CD4-positive, alpha-beta T cell treated with Interleukin-6 at 100 ng/mL for 8 hours (primary cell): ENCODE measurements at regions not wholly inside any gene's neighbourhood (a gene's known extent, or its start where the extent isn't known, plus 50 kb on each side); places are given as distances from the start of the nearest gene placed in this dataset.
"Not testable (repeated sequence)": the region's sequence is repeated elsewhere in the genome, so short reads cannot be mapped to it uniquely, and the experiment has no call there.

Source experiments
- DNase-seq: peaks from one replicate; pipeline ENCODE4 v3.0.0-alpha.2; 2020; ENCODE audit warnings: mixed read lengths, low spot score

DNA sequence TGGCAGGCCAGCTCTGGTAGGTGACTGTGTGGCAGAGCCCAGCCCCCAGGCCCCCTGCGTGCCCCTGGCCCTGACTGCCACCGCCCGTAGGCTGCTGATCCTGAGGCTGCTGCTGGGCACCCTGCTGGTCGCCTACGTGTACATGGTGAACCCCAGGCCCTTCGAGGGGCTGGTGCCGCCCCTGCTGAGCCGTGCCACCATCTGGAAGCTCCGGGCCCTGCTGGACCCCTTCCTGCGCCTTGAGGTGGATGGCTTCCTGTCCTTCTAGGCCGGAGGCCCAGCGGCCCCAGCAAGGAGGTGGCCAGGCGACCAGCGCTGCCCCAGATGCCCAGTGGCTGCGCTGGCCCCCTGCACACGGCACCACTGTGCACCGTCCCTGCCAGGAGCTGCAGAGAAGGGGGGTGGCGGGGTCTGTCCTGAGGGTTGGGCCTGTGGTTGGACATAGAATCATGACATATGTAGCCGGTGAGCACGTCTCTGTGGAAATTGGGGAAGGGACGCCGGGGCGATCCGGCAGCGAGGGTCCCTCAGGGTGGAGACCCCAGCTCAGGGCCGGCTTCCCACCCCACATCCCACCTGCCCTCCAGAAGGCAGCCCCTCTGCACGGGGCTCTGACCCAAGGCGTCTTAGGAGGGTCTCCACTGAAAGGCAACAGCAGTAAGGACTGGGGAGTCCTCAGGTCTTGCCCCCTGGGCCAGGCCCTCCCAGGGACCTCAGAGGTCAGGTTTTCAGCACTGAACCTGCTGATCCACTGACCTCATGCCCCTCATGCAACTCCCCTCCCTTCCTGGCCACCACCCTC, 185.4 kb downstream of the IGLL1 start:
- DNase-seq = no peak

- no peak for DNase-seq
These were observed 186.3 kb downstream of the IGLL1 start for GRCh38 chr22:23393721-23394320.

DNA sequence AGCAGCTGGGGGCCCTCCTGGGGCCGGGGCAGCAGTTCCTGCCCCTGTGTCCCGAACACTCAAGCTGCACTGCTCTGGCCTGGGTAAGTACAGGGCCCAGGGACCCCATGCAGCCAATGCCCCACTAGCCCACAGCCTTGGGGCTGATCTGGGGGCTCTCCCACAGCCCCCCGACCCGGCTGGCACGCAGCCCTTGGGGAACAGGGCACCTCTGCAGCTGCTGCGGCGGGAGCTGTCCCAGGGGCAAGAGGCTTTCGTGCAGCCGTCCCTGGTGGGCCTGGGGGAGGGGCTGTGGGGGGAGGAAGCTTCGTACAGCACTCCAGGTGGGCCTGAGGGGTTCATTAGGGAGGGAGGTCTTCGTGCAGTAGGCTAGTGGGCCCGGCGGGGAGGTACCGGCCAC, 186.9 kb downstream of the IGLL1 start:
- not testable (repeated sequence) for DNase-seq

GRCh38 chr22:23392420-23393121, 187.5 kb downstream of the IGLL1 start:
- DNase-seq = no peak

DNA sequence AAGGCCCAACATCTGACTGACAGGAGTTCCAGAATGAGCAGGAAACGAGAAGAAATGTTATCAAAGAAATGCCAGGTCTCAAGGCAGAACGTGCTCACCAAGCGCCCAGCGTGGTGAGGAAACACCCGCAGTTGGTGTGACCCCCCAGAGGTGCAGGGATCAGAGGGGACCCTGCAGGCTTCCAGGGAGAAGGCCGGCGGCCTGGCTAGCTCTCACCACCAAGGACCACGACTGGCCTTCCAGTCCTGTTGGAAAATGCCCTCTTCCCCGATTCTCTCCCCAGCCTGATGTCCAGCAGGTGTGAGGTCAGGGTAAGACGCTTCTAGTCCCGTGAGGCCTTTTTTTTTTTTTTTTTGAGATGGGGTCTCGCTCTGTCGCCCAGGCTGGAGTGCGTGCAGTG, 189.1 kb downstream of the IGLL1 start:
- no peak for DNase-seq

DNA sequence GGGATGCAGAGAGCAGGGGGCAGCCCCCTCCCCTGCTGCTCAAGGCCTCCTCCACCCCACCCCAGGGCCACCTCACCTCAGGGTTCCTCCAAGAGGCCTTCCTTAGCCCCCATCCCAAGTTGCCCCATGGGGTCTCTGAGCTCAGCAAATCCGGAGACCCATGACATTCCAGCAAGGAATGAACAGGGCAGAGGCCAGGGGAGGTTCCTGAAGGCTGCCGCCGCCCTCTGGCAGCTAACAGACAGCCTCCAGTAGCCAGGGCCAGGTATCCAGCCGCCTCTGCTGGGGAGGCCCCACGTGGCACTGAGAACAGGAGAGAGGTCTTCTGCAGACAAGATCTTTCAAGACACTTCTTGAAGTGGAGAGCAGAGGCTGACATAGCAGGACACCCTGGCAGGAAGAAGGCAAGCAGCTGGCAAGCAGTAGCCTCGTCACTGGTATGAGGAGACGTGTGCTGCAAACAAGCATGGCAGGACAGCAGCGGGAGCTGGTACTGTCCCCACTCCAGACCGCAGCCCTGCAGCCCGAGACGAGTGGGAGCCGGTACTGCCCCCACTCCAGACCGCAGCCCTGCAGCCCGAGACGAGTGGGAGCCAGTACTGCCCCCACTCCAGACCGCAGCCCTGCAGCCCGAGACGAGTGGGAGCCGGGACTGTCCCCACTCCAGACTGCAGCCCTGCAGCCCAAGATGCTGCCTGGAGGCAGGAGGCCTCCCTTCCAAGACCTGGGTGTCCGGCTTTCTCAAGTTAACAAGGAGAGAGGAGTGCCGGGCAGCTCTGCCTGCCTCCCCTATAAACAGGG, 190.6 kb downstream of the IGLL1 start:
- DNase-seq = no peak

- no peak for DNase-seq
These were observed 191.6 kb downstream of the IGLL1 start for GRCh38 chr22:23388517-23388890.

- no peak for DNase-seq
These were observed 192.1 kb downstream of the IGLL1 start for GRCh38 chr22:23387827-23388516.

DNA sequence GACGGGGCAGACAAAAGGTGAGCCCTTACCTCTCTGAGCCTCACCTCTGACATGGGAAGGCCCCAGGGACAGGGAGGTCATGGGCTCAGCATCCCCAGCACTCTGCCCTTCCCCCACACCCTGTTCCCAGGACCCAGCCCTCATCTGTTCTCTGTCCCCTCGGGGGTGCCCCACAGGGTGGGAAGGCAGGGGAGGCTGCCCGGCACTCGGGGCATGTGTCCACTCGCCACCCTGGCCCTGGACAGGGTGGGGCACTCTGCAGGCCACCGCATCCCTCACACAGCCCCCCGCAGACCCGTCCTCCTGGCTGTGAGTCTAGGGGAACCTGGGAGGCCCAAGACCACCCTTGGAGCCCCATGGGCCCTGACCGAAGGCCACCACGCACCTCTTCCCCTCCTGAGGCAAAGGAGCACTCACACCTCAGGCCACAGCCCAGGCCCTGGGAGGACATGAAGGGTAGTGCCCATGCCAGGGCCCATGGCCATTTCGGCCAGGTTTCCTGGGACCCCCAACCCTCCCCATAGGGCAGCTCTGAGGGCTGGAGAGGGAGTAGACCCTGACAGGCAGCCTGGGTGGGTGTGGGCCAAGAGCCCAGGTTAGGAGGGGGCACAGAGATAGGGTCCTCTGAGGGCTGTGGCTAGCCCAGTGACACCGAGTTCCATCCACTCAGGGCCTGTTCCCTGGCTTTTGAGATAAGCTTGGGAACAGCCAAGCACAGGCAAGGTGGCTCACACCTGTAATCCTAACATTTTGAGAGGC, 193.1 kb downstream of the IGLL1 start:
- no peak for DNase-seq

DNA sequence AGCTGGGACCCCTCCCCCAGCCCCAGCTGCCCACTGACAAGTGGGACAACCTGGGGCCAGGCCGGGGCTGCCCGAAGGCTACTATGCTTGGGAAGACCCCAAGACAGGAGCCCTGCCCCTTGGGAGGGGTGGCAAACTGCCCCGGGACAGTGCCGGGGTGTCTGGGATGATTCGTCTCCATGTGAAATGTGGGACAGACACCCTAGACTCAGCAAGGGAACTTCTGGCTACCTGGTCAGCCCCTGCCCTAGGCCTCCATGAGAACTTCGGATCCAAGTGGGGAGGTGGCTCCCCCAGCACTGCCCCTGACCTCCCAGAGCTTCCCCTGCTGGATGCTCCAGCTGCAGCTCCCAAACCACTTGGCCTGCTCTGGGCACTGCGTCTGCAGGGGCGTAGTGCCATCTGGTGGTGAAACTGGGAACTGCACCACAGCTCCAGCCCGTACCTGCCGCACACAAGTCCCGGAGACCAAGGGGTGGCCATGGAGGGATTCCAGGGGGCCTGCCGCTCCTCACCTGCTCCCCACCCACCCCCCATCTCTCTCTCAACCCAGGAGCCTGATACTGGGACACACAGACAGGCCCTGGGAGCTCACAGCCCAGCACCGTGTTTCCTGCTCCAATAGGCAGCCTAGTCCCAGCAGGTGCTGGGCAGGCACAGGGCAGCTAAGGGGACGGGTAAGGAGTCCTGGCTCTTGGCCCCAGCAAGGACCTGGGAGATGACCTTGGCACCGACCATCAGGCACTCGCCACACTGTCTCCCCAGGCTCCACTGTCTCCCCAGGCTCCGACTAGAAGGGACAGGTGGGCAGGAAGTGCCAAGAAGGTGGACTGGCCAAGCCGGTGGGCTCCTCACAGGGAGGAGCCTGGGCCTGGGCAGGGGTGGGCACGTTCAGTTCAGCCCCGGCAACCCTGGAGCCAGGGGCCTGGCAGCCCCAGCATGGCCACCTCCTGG, 194.1 kb downstream of the IGLL1 start:
- peak; percentile 72 for DNase-seq

DNA sequence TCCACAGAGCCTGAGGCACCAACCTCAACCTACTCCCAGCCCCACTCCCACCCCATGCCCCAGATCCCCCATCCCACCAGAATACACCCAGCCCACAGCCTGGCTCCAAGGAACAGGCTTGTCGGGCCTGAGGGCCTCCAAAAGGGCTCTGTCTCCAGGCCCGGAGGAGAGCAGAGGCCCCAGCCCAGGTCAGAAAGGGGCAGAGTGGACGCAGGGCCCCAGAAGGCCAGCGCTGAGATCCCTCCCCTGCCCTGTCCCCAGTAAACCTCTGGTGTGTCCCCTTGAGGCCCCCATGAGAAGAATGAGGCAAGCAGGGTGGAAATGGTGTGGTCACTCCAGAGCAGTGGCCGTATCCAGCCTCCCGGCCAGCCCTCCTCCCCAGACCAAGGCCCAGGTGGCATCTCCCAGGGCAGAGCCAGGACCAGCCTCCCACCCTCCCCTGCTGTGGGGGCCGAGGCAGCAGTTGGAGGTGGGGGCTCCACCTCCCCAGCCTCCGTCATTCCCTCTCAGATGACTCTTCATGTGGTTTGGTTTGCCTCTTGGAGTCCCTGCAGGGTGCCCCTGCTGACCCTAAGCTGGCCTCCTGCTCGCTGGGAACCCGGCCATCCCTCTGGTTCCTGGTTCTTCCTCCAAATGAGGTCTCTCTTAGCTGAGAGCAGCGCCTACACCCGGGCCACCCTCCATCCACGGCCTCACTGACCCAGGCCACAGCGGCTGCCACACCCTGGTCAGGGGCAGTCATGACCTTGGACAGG, 195.0 kb downstream of the IGLL1 start:
- no peak for DNase-seq

GRCh38 chr22:23384431-23384830, 195.7 kb downstream of the IGLL1 start:
- DNase-seq = no peak

DNA sequence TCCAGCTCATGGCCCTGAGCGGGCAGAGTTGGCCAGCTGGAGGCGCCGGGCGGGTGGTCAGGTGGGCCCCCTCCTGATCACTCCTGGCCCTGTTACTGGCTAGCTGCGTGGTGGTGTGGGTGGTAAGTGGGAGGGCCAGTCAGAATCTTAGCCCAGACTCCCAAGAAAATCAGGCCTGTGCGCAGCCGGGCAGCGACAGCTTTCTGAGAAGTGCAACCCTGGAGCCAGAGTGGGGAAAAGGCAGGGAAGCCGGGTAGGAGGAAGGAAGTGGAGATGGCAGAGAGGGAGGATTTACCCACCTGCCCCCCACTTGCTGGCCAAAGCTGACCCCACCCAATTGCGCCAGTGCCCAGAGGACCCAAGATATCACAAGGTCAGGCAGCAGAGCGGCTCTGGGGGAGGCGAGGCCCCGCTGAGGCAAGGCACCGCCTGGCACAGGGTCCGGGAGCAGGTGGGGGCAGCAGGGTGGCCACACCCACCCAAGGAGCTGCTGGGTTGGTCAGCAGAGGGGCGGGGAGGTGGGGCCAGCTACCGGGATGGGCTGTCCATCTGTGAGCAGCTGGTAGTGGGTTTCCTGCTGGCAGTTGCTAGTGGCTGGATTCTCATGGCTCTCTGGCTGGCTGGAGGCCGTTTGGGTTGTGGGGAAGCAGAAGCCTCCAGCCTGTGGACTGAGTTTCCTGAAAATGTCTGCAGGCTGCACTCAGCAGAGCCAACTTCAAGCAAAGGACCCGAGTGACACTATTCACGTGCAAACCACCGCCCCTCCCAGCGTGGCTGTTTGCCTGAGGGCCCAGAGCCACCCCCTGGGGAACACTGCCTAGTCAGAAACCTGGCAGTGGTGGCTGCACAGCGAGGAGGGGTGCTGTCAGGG, 196.4 kb downstream of the IGLL1 start:
- DNase-seq = no peak

DNA sequence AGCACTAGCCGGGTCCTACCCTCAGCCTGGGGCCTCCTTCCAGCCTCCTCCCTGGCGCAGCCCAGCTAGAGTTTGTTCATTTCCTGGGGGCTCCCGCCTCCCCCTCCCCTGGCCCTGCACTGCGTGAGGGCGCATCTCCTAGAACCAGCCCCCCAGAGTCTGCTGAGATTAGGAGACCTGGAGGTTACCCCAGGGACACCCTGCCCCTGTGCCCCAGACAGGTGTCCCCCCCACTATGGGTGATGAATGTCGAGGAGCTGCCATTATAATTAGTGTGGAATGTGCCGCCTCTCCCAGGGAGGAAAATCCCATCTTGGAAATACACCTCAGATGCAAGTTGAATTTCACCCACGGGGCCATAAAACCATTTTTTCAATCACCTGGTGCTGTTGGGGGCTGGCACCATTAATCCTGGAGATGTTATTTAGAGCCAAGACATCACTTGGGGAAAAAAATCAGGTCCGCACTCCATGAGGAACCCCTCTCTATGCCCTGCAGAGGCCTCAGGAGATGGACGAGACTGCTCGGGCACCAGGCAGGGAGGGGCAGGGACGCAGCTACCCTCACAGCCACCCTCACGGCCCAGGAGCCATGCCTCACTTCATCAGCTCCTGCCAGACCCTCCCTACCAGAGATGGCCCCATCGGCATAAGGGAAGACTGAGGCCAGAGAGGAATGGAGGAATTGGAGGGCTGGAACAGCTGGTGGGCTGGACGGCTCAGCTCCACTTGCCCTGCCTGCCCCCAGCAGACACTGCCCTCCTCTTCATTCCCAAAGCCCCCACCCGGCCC, 197.5 kb downstream of the IGLL1 start:
- no peak for DNase-seq

DNA sequence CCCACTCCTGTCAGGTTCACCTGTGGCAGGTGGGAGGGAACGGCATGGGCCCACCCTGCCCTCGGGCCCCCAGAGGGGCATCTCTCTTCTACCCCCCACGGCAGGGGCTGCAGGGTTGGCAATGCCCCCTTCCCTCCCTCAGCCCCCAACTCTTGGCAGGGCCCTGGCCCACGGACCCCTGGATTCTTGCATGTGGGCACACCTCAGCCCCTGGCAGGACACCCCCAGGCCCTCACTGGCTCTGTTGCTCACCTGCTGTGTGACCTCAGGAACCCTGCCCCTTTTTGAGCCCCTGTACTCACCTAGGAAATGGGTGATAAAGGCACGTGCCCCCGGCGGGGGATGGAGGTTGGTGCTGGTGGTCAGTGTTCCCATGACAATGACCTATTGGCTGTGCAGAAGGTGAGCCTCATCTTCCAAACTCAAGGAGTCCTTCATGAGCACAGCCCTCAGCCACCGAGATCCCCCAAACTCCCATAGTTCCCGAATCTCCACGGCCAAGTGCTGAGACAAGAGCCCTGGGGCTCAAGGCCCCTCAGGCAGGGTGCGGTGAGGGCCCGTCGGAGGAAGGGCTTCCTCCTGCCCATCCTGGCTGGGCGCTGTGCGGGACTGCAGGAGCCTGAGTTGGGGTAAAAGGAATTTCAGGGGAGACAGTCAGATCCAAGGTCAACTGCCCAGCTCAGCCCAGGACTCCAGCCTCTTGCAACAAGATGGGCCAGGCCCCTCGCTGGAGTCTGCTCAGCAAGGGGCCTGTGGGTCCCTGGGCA, 198.2 kb downstream of the IGLL1 start:
- DNase-seq = no peak

DNA sequence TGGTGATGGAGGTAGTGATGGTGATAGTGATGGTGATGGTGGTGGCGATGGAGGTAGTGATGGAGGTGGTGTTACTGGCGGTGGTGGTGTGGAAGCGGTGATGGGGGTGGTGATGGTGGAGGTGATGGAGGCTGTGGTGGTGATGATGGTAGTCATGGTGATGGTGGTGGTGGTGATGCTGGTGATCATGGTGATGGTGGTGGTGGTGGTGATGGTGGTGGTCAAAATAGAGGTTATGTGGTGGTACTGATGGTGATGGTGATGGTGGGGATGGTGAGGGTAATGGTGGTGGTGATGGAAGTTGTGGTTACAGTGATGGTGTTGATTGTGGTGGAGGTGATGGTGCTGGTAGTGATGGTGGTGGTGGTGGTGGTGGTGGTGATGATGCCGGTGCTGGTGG, 199.2 kb downstream of the IGLL1 start:
- DNase-seq = no peak

DNA sequence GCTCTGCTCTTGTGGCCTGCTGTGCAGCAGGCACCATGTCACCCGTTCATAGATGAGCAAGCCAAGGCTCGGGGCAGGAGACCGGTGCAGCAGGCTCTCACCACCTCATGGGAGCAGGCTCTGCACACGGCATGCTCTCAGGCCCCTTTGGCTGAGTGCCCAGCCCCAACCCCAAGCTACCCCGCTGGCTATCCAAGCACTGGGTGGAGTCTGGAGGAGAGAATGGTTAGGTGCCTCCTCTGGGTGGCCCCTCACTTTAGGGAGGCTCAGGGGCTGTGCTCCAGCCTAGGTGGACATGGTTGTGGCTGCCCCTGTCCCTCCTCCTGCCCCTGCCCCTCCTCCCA, 199.9 kb downstream of the IGLL1 start:
- no peak for DNase-seq
